GM12875 (cell line): ENCODE measurements at regions not wholly inside any gene's neighbourhood (a gene's known extent, or its start where the extent isn't known, plus 50 kb on each side); places are given as distances from the start of the nearest gene placed in this dataset.

Source experiments
- H3K4me3 ChIP-seq: one replicate; pipeline ENCODE4 v1.5.1; 2011; ENCODE audit warnings: low read depth, low read length, control low read depth
- TF ChIP-seq, protein P1 (sequence below): IDR thresholded peaks from 2 replicates; pipeline ENCODE4 v1.5.1; 2011; ENCODE audit warnings: low read depth, mild to moderate bottlenecking, control low read depth, inconsistent platforms, low read length, moderate library complexity, borderline replicate concordance; ENCODE audit not compliant: insufficient read depth

DNA sequence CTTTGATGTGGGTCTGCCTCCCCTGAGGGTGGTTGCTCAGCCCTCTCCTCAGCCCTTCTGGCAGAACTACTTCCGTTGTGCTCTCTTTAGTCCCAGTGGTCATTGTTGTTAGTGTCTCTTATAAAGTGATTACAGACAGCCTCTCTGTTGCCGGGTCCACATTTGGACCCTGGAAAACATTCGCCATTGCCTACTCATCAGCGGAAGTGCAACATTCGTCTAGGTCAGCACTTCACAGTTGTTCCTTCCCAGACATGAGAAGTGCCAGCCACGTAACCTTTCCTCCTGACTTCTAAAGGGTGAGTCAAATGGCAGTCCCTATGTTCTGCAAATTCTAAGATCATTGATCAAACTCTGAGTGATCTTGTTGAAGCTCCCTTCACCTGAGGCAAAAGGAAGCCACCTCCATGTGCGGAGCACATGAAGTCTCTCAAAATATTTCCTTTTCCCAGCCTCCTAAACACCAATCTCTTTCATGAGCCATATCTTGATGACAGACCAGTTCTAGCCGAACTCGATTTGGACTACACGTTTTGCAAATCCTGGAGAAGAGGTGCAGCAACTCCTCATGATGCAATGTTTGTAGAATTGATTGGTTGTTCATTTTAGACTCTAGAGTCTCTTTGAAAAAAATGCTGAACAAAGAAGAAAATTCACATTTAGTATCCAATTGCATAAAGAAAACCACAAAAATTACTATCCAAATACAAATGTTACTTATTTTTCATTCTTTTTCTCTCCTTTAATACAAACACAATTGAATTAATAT, 163.8 kb downstream of the RPL10L start:
- TF ChIP-seq, protein P1, sequence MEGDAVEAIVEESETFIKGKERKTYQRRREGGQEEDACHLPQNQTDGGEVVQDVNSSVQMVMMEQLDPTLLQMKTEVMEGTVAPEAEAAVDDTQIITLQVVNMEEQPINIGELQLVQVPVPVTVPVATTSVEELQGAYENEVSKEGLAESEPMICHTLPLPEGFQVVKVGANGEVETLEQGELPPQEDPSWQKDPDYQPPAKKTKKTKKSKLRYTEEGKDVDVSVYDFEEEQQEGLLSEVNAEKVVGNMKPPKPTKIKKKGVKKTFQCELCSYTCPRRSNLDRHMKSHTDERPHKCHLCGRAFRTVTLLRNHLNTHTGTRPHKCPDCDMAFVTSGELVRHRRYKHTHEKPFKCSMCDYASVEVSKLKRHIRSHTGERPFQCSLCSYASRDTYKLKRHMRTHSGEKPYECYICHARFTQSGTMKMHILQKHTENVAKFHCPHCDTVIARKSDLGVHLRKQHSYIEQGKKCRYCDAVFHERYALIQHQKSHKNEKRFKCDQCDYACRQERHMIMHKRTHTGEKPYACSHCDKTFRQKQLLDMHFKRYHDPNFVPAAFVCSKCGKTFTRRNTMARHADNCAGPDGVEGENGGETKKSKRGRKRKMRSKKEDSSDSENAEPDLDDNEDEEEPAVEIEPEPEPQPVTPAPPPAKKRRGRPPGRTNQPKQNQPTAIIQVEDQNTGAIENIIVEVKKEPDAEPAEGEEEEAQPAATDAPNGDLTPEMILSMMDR = no peak
- no peak overlapping the region for H3K4me3 ChIP-seq

DNA sequence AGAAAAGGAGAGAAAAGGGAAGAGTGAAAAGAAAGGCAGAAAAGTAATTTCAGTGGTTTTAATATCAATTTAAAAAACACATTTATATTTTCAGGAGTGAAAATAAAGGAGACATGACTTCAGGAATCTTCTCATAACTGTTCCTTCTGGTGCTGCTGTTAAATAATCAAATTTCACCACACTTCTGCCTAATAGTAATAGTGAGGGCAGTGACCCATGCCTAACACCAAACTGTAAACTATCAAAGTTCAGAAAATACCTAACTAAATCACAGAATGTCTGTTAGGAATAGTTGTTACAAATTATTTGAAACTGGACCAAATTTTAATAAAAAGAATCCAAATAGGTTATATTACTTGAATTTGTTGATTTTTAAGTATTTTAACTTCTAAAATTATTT, 169.4 kb downstream of the RPL10L start:
- TF ChIP-seq, protein P1 = no peak

DNA sequence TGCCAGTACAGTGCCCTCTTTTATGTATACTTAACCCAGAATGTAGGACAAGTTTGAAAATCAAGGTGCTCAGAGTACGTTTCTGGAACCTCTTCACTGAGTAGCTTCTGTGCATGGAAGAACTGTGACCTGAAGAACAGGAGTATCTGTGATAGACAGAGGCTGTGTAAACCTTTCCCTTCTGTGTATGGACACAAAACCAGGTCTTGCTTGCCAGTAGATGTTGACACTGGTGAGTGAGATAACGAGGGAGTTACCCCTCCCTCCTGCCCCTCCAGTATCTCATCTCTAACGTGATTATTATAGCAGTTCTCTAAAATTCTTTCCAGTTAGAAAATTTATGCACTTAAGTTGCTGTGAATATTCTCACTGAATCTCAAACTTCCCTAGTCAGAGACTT, 170.8 kb downstream of the RPL10L start:
- TF ChIP-seq, protein P1 = no peak
- H3K4me3 ChIP-seq = no peak overlapping the region

More for the DNA sequence above, 169.4 kb downstream of the RPL10L start:
- no peak overlapping the region for H3K4me3 ChIP-seq

DNA sequence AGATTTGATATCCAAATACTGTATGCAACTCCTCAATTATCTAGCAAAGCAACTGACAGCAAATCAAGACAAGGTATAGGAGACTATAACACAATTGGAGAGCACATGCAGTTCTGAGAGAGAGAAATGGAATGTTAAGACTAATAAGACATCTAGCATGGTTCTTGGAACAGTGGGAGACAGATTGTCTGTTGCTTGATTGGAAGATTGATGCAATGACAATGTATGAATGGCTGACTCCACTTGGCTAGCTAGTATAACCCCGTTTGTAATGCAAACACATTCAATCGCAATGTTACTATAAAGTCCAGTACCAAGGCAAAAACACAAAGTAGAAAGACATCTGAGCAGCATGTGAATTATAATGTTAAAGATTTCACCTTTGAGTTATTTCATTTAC, 179.3 kb downstream of the RPL10L start:
- no peak overlapping the region for H3K4me3 ChIP-seq
- TF ChIP-seq, protein P1 = no peak

DNA sequence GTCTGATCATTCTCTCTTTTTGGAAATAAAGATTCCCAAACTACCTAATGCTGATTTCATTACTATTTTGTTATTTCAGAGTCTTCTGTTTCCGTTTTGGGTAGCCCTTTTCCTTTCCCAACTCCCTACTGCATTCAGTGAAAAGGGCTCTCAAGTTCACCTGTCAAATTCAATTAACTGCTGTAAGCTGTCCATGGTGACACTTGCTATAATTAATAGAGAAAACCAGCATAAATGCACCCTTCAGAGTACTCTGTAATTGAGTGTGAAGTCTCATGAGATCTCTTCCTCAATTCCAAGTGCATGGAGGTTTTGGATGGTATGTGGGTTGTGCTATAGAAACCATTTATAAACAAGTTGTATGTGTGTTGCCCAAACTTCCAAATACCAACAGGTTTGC, 187.2 kb downstream of the RPL10L start:
- TF ChIP-seq, protein P1 = no peak
- H3K4me3 ChIP-seq = no peak overlapping the region

DNA sequence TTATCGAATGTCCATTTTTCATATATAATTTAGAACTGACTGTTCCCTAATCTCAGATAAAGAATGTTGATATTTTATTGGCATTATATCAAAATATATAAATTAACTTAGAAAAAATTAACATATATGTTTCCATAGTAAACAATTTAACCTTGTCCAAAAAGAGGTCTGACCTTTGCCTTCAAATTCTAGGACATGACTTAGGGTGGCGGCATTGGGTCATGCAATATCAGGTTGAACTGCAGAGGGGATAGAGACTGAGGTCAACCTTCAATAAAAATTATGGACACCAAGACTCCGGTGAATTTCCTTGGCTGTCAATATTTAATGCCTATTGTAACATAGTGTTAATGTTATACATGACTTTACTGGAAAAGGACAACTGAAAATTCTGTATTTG, 199.8 kb downstream of the RPL10L start:
- TF ChIP-seq, protein P1 = no peak
- no peak overlapping the region for H3K4me3 ChIP-seq

DNA sequence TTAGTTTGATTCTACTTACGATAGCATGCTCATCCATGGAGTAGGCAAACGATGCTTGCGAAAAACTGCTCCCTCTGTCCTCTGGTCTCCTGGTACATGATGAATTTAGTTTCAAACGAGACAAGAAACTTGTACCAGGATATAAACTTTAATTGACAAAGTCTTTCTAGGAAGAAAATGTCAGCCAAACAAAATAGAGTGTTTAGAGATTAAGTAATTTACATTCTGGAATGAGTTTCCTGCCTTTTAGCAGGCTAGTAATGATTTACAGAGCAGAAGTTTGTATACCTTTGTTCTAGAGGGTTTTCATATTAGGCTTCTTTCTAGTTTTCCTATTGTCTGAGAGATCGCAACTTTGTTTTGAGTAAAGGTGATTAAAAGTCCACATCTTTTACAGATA, 206.9 kb downstream of the RPL10L start:
- H3K4me3 ChIP-seq = no peak overlapping the region
- TF ChIP-seq, protein P1 = no peak
